NCI-H2029 (cell line): ENCODE measurements at regions not wholly inside any gene's neighbourhood (a gene's known extent, or its start where the extent isn't known, plus 50 kb on each side); places are given as distances from the start of the nearest gene placed in this dataset.
"Not testable (repeated sequence)": the region's sequence is repeated elsewhere in the genome, so short reads cannot be mapped to it uniquely, and the experiment has no call there.

Source experiments
- DNase-seq: peaks from one replicate; lab custom pipeline; 2025; lab: John Stamatoyannopoulos, UW

- no peak for DNase-seq
These were observed 249.4 kb upstream of the PCDH20 start for GRCh38 chr13:61664801-61665705.

- no peak for DNase-seq
These were observed 238.8 kb upstream of the PCDH20 start for GRCh38 chr13:61654481-61654880.

DNA sequence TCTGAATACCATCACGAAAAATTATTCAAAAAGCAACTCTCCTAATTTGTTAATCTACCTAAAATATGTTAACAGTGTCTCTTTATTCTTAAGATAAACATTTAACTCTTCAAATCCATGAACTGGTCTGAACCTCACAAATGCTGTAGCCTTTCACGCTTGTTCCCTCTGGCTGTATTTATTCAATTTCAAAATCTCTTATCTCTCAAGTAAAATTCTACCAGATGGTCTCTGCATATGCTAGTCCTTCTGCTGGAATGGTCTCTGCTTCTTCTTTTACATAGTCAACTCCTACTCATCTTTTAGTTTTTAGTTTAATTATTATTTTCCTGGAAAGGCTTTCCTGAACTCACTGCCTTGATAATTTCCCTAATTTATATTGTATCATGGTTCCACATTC, 232.9 kb upstream of the PCDH20 start:
- DNase-seq = no peak

DNA sequence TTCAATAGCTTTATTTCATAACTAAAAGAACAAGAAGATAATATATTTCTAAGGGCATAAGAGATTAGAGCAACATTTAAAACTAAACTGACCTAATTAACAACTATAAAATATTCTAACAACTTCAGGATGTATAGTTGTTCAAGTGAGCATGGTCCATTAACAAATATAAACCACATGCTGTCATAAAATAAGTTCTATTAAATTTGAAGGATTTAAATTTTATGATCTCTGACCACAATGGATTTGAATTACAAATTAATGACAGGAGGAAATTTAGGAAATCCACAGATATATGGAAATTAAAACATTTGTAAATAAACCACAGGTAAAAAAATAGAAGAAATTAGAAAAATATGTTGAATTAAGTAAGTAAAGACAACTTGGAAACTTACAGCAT, 196.5 kb upstream of the PCDH20 start:
- no peak for DNase-seq

DNA sequence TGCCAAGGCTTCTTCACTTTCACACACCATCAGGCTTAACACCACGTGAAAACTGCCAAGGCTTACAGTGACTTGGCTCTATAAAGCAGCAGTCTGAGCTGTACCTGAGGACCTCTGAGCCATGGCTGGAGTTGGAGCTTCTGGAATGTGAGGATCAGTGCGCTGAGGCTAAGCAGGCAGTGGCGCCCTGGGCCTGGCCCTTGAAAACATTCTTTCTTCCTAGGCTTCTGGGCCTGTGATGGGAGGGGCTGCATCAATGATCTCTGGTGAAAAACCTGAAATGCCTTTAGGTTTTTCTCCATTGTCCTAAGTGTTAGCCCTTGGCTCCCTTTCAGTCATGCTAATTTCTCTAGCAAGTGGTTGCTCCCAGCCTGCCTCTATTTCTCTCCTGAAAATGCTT, 192.5 kb upstream of the PCDH20 start:
- no peak for DNase-seq

- DNase-seq = no peak
These were observed 184.8 kb upstream of the PCDH20 start for GRCh38 chr13:61600360-61601033.

DNA sequence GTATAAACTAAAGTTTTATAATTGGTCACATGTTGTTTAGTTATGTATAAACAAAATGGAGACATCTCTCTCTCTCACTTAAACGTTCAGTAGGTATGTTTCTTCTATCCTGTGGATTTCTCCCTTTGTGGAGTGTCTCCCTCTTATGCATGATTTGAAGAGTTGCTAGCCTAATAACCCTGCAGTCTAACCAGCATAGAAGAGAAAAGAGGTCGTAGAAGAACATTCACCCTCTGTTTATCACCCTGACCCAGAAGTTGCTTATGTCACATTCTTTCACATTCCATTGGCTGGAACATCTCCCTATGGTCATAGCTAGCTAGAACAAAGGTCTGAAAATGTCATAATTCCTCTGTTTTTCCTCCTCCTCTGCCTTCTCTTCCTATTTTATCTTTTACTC, 176.8 kb upstream of the PCDH20 start:
- no peak for DNase-seq

- DNase-seq = no peak
These were observed 160.3 kb upstream of the PCDH20 start for GRCh38 chr13:61575973-61576372.

DNA sequence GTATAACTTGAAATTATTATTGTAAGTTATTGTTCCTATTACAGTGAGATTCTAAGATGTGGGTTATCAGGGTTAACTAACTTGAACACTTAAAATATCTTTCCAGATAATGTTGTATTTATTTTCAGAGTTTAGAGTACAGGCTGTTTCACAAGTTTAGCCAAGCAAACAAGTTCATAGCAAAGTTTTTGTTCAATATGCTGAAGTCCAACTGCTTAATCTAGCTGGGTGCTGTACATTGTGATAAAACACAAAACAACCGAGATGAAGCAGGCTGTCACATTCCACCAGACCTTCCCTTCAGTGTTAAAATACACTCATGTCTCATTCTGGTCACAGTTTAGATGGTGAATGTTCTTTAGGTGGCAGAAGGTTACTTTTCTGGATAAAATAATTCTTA, 148.0 kb upstream of the PCDH20 start:
- no peak for DNase-seq

GRCh38 chr13:61546911-61547310, 131.3 kb upstream of the PCDH20 start:
- no peak for DNase-seq

DNA sequence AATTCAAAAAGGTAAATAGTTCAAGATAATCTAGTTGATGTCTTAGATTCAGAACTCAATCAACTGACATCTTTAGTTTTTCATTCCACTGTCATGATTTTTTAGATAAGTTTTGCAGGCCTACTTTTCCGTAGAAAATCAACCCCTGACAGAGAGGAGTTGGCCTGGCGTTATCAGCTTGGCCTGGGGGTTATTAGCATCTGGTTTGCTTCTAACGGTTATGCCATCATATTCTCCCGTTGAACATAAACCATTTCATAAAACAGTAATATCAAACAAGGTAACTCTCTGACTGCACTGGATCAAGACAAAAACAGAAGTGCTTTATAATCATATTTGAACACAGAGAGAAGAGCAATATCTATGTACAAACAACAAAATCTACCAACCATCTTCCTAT, 130.8 kb upstream of the PCDH20 start:
- no peak for DNase-seq

- DNase-seq = no peak
These were observed 120.8 kb upstream of the PCDH20 start for GRCh38 chr13:61536433-61536832.

GRCh38 chr13:61531383-61532065, 115.9 kb upstream of the PCDH20 start:
- no peak for DNase-seq

GRCh38 chr13:61519214-61519613, 103.6 kb upstream of the PCDH20 start:
- DNase-seq = not testable (repeated sequence)

DNA sequence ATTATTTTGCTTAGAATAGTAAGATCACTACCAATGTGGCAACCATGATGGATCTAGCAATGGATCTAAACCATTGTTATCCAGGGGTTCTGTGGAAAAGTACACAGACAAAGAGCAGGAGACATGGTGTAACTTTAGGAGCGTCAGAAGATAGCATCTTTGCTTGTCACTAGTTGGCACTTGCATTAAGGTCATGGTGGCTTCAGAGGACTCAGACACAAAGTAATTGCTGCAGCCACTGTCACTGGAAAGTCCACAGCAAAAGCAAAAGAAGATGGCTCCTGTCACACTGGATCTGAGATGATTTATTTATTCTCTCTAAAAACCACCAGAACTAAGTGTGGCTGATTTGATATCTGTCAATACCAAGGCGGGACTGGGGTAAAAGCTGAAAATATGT, 93.3 kb upstream of the PCDH20 start:
- DNase-seq = no peak

DNA sequence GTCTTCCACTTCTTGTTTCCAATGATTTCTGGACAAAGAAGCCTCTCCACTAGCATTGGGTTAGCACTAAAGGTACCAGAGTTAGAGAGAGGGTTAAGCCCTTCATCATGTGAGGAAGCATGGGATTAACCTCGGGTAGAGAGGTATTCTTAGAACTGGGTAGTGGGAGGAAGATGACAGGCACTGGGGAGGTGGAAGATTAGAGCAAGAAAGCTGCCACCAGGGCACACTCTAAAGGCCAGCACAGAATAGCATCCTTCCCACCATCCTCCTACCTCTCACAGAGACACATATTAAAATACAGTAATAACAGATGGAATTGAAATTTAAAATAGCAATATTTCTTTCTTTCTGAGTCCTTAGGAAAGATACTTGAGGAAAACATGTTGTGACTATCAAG, 84.5 kb upstream of the PCDH20 start:
- no peak for DNase-seq

DNA sequence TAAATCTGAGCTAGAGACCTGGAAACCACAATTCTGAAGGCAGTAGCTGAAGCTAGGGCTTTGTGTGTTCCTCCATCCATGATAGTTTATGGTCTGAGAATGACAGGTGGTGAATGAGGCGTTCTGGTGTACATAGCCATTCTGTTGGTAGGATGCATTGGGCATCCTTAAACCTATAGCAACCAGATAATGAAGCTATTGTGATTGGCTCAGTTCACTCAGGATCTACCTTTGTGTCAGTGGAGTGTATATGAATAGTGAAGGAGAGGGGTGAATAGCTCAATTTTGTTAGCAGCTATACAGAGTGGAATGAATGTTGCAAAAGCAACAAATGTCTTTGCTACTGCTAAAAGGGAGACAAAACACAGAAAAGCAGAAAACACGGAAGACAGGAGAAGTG, 80.0 kb upstream of the PCDH20 start:
- DNase-seq = no peak

GRCh38 chr13:61493556-61493955, 77.9 kb upstream of the PCDH20 start:
- DNase-seq = not testable (repeated sequence)

GRCh38 chr13:61486496-61486895, 70.8 kb upstream of the PCDH20 start:
- DNase-seq = no peak

DNA sequence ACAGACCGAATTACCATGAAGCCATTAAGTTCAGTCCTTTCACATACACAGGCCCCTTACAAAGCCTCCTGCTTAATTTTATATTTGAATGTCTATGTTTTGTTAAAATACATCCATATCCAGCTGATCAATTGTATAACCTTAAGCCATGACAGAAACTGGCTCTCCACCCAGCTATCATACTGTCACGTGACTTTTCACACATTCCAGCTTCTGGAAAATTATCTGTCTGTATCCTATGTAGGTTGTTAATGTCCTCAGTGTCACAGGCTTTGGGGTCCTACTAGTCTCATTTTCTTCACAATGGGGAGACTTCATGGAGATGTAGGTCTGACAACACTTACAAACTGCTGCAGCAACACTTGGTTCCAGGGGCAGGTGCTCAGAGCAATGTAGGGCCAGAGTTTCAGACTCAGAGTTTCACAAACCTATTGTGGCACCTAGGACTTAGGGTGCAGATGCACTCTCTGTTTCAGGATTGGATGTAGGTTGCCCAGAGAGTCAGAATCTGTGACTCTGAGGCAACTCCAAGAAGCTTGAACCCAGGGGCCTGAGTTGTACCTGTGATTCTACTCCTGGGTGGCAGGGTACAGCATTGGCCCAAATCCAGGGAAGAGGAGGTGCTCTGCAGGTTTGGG, 69.6 kb upstream of the PCDH20 start:
- no peak for DNase-seq

DNA sequence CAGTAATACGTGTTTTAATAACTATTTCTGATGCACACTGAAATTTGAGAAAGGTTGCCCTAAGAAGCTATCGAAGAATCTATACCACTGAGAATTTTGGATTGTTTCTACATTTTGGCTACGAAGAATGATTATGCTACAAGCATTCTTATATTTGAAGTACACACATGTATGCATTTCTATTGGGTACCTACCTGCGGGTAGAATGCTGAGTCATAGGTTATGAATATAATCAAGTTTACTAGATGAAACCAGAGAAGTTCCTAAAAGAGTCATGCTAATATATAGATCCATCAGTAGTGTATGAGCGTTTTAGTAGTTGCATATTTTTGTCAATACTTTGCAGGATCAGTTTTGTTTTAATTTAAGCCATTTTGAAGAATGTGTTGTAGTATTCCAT, 62.0 kb upstream of the PCDH20 start:
- DNase-seq = no peak

DNA sequence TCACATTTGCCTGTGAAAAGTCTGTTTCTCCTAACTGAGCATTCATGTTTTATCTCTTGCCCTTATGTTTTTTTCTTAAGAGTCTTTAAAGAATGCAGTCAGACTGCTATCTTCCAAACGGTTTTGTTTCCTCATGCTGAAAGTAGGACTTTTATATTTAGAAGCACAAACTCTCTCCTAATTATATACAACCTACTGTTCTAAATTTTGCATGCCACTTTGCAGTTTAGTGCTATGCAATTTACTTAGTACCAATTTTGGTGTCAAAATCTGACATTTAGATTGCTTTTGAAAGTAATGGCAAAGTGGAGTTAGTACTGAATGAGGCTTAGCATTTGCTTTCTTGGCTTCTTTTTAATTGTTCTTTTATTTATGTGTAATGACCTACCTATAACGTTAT, 55.1 kb upstream of the PCDH20 start:
- no peak for DNase-seq
